ENCODE measurements at regions not wholly inside any gene's neighbourhood (a gene's known extent, or its start where the extent isn't known, plus 50 kb on each side); places are given as distances from the start of the nearest gene placed in this dataset.

DNA sequence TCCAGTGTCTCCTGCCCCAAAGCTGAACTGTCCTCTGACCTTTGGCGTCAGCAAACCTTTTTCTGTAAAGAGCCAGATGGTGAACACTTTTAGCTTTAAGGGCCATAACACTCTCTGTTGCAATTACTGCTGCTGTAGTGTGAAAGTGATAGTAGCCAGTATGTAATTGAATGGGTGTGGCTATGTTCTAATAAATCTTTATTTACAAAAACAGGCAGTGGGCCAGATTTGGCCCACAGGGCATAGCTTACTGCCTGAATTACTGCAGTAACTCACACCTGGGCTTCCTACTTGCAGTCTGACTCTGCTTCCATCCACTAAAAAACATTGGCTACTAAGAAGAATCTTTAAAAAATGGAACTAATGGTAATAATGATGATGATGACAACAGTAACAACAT, 68.0 kb upstream of the SLC6A11 start:
- peaks cover 11% of the 10 kb centered on the region; the same call in 1 of the 2 replicates for H3K27me3 ChIP-seq (ENCODE audit: low read depth, low read length)
- H3K9ac ChIP-seq (ENCODE audit: low read length): no peak overlapping the region
- H3K36me3 ChIP-seq (replicated peaks; ENCODE audit: low read depth, low read length): no peaks in the 10 kb centered on the region
- TF ChIP-seq EZH2phosphoT487 (IDR thresholded peaks at IDR 0.05; ENCODE audit: low read depth): no peak
- TF ChIP-seq, protein P1, sequence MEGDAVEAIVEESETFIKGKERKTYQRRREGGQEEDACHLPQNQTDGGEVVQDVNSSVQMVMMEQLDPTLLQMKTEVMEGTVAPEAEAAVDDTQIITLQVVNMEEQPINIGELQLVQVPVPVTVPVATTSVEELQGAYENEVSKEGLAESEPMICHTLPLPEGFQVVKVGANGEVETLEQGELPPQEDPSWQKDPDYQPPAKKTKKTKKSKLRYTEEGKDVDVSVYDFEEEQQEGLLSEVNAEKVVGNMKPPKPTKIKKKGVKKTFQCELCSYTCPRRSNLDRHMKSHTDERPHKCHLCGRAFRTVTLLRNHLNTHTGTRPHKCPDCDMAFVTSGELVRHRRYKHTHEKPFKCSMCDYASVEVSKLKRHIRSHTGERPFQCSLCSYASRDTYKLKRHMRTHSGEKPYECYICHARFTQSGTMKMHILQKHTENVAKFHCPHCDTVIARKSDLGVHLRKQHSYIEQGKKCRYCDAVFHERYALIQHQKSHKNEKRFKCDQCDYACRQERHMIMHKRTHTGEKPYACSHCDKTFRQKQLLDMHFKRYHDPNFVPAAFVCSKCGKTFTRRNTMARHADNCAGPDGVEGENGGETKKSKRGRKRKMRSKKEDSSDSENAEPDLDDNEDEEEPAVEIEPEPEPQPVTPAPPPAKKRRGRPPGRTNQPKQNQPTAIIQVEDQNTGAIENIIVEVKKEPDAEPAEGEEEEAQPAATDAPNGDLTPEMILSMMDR (IDR thresholded peaks at IDR 0.05; ENCODE audit: low read depth, low read length): no peak
- no peak overlapping the region for H3K27ac ChIP-seq (ENCODE audit: low read length)
- no peaks in the 10 kb centered on the region for H3K4me1 ChIP-seq (ENCODE audit: low read length)
- no peak overlapping the region for H2AFZ ChIP-seq (ENCODE audit: low read depth, low read length)
- H3K4me2 ChIP-seq (ENCODE audit: low read length): no peak overlapping the region
- no peaks in the 10 kb centered on the region for H3K79me2 ChIP-seq (ENCODE audit: low read length)
- H4K20me1 ChIP-seq (ENCODE audit: insufficient read depth, low read length): no peaks in the 10 kb centered on the region; the same call in 1 of the 2 replicates
- no peak overlapping the region for H3K4me3 ChIP-seq (ENCODE audit: low read length)
- no peaks in the 10 kb centered on the region for H3K9me3 ChIP-seq (ENCODE audit: insufficient read depth, low read length)

DNA sequence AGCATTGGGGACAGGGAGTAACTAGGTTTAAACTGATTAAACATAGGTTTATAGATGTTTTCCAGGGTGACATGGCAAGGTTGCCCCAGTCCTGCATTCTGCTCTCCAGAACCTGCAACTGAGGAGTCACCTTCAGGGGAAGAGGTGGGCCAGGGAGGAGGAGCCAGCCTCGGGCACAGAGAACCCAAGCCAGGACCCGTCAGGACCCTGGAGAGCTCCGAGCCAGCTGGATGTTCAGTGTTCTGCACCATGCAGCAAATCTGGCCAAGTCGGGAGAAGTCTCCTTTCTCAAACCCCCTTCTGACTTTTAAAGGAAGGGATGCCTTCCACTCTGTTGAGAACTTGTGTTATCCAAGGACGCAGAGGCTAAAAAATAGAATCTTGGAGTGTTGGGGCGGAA, 62.1 kb upstream of the SLC6A11 start:
- no peak overlapping the region for H3K9ac ChIP-seq (ENCODE audit: low read length)
- no peak overlapping the region for H3K27ac ChIP-seq (ENCODE audit: low read length)
- H3K4me1 ChIP-seq (ENCODE audit: low read length): no peaks in the 10 kb centered on the region
- no peaks in the 10 kb centered on the region for H3K9me3 ChIP-seq (ENCODE audit: insufficient read depth, low read length)
- H3K4me3 ChIP-seq (ENCODE audit: low read length): no peak overlapping the region
- no peaks in the 10 kb centered on the region for H3K36me3 ChIP-seq (replicated peaks; ENCODE audit: low read depth, low read length)
- no peak overlapping the region for H2AFZ ChIP-seq (ENCODE audit: low read depth, low read length)
- no peak overlapping the region for H3K4me2 ChIP-seq (ENCODE audit: low read length)
- peaks cover 14% of the 10 kb centered on the region; the same call in 1 of the 2 replicates for H4K20me1 ChIP-seq (ENCODE audit: insufficient read depth, low read length)
- H3K27me3 ChIP-seq (ENCODE audit: low read depth, low read length): 0 out of 2 replicates have a peak, but pooled peaks cover 9% of the 10 kb centered on the region
- no peaks in the 10 kb centered on the region for H3K79me2 ChIP-seq (ENCODE audit: low read length)
- no peak for TF ChIP-seq EZH2phosphoT487 (IDR thresholded peaks at IDR 0.05; ENCODE audit: low read depth)
- TF ChIP-seq, protein P1 (IDR thresholded peaks at IDR 0.05; ENCODE audit: low read depth, low read length): no peak

DNA sequence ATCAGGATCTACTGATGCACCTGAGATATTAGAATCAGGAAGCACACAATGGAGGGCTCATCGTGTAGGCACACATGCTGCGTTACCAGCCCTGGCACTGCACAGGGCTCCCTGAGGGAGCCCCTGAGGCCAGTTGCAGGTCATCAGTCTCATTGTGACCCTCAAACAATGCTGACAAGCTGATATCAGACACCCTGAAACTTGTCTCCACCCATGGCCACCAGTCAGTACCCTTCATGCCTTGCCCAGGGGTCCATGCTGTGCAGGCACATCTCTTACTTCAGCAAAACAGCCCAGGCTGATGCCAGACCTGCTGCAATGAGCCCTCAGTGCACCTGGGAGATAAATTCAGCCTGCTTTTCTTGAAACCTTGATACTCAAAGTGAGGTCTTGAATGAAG, 59.5 kb upstream of the SLC6A11 start:
- no peaks in the 10 kb centered on the region for H3K79me2 ChIP-seq (ENCODE audit: low read length)
- no peak overlapping the region for H3K9ac ChIP-seq (ENCODE audit: low read length)
- no peak overlapping the region for H3K4me3 ChIP-seq (ENCODE audit: low read length)
- no peak overlapping the region for H2AFZ ChIP-seq (ENCODE audit: low read depth, low read length)
- no peak overlapping the region for H3K27ac ChIP-seq (ENCODE audit: low read length)
- no peak overlapping the region for H3K4me2 ChIP-seq (ENCODE audit: low read length)
- no peaks in the 10 kb centered on the region for H3K4me1 ChIP-seq (ENCODE audit: low read length)
- 0 out of 2 replicates have a peak, but pooled peaks cover 14% of the 10 kb centered on the region for H4K20me1 ChIP-seq (ENCODE audit: insufficient read depth, low read length)
- H3K36me3 ChIP-seq (replicated peaks; ENCODE audit: low read depth, low read length): no peaks in the 10 kb centered on the region
- TF ChIP-seq, protein P1 (IDR thresholded peaks at IDR 0.05; ENCODE audit: low read depth, low read length): no peak
- no peak for TF ChIP-seq EZH2phosphoT487 (IDR thresholded peaks at IDR 0.05; ENCODE audit: low read depth)
- H3K27me3 ChIP-seq (ENCODE audit: low read depth, low read length): 0 out of 2 replicates have a peak, but pooled peaks cover 7% of the 10 kb centered on the region
- H3K9me3 ChIP-seq (ENCODE audit: insufficient read depth, low read length): no peaks in the 10 kb centered on the region

DNA sequence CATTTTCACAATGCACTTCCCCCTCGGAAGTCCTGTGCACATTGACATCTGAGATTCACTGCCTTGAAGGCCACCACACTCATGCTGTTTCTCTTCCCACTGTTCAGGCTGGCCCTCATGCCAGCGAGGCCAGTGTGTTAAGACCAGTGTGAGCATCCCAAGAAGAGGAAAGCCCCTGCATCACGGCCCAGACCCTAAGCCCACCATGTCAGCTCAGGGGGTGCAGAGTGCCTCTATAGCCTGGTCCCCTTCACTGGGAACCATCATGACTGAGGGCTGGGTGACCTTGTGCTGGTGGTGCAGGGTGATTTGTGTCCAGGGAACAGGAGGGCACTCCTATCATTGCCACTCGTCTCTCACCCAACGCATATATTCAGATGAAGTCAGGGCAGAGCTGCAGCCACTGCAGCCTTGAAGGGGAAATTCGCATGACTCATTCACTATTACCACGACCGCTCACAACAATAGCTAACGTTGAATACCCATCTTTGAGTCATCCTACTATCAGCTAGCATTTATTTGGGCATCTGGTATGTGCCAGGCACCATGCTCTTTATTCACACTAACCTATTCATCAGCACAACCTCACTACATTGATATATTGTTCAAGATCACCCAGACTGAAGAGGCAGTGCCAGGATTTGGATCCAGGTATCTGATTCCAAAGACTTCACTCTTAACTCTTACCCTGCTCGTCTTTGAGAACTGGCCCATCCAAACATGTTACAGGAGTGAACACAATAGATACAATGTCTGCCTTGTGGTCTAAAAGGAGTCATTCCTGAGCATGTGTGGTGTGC, 58.8 kb upstream of the SLC6A11 start:
- H3K4me3 ChIP-seq (ENCODE audit: low read length): no peak overlapping the region
- no peaks in the 10 kb centered on the region for H3K79me2 ChIP-seq (ENCODE audit: low read length)
- no peak overlapping the region for H3K27ac ChIP-seq (ENCODE audit: low read length)
- H3K27me3 ChIP-seq (ENCODE audit: low read depth, low read length): 0 out of 2 replicates have a peak, but pooled peaks cover 7% of the 10 kb centered on the region
- TF ChIP-seq EZH2phosphoT487 (IDR thresholded peaks at IDR 0.05; ENCODE audit: low read depth): no peak
- TF ChIP-seq, protein P1 (IDR thresholded peaks at IDR 0.05; ENCODE audit: low read depth, low read length): no peak
- H3K9me3 ChIP-seq (ENCODE audit: insufficient read depth, low read length): no peaks in the 10 kb centered on the region
- no peak overlapping the region for H2AFZ ChIP-seq (ENCODE audit: low read depth, low read length)
- no peak overlapping the region for H3K4me2 ChIP-seq (ENCODE audit: low read length)
- H3K9ac ChIP-seq (ENCODE audit: low read length): no peak overlapping the region
- H3K4me1 ChIP-seq (ENCODE audit: low read length): no peaks in the 10 kb centered on the region
- H3K36me3 ChIP-seq (replicated peaks; ENCODE audit: low read depth, low read length): no peaks in the 10 kb centered on the region
- 0 out of 2 replicates have a peak, but pooled peaks cover 14% of the 10 kb centered on the region for H4K20me1 ChIP-seq (ENCODE audit: insufficient read depth, low read length)

Measured in OCI-LY3 (cell line).